ENCODE measurements at regions not wholly inside any gene's neighbourhood (a gene's known extent, or its start where the extent isn't known, plus 50 kb on each side); places are given as distances from the start of the nearest gene placed in this dataset.
"Not testable (repeated sequence)": the region's sequence is repeated elsewhere in the genome, so short reads cannot be mapped to it uniquely, and the experiment has no call there.

- no peak overlapping the region for H3K4me3 ChIP-seq (ENCODE audit: low read length in 2 of 2)
- H3K27ac ChIP-seq (ENCODE audit: low read depth in 1 of 2, low read length in 1 of 2): no peak overlapping the region
- DNase-seq (ENCODE audit: low read depth in 6 of 9, low spot score in 9 of 9): no peak
- 72% methylated on average over 3 of the region's 3 CpGs for WGBS
- no peaks in the 10 kb centered on the region for H3K9me3 ChIP-seq (ENCODE audit: control insufficient read depth in 2 of 2, insufficient read depth in 1 of 2, low read length in 1 of 2)
- H3K27me3 ChIP-seq (ENCODE audit: control insufficient read depth in 2 of 2, insufficient read depth in 1 of 2, low read length in 1 of 2): no peaks in the 10 kb centered on the region
- no peaks in the 10 kb centered on the region for H3K4me1 ChIP-seq (ENCODE audit: control insufficient read depth in 2 of 2, insufficient read depth in 2 of 2, low read length in 2 of 2)
- H3K36me3 ChIP-seq (ENCODE audit: control insufficient read depth in 2 of 2, insufficient read depth in 2 of 2, low read length in 1 of 2): no peaks in the 10 kb centered on the region
Observed at GRCh38 chr2:51918113-51918512, 886.2 kb upstream of the NRXN1 start.

- Histone ChIP-seq H3K27ac (ENCODE audit: low read depth in 1 of 2, low read length in 1 of 2) (no peak overlapping the region), H3K36me3 (ENCODE audit: control insufficient read depth in 2 of 2, insufficient read depth in 2 of 2, low read length in 1 of 2) (no peaks in the 10 kb centered on the region), H3K4me1 (ENCODE audit: control insufficient read depth in 2 of 2, insufficient read depth in 2 of 2, low read length in 2 of 2) (no peaks in the 10 kb centered on the region), H3K27me3 (ENCODE audit: control insufficient read depth in 2 of 2, insufficient read depth in 1 of 2, low read length in 1 of 2) (no peaks in the 10 kb centered on the region), H3K4me3 (ENCODE audit: low read length in 2 of 2) (no peak overlapping the region), H3K9me3 (ENCODE audit: control insufficient read depth in 2 of 2, insufficient read depth in 1 of 2, low read length in 1 of 2) (no peaks in the 10 kb centered on the region)
- no peak for DNase-seq (ENCODE audit: low read depth in 6 of 9, low spot score in 9 of 9)
- WGBS: 69% methylated on average over 1 of the region's 1 CpG
Observed at GRCh38 chr2:51903728-51904127, 871.8 kb upstream of the NRXN1 start.

- no peaks in the 10 kb centered on the region for H3K9me3 ChIP-seq (ENCODE audit: control insufficient read depth in 2 of 2, insufficient read depth in 1 of 2, low read length in 1 of 2)
- no peak overlapping the region for H3K4me3 ChIP-seq (ENCODE audit: low read length in 2 of 2)
- no peak overlapping the region for H3K27ac ChIP-seq (ENCODE audit: low read depth in 1 of 2, low read length in 1 of 2)
- no peaks in the 10 kb centered on the region for H3K27me3 ChIP-seq (ENCODE audit: control insufficient read depth in 2 of 2, insufficient read depth in 1 of 2, low read length in 1 of 2)
- no peaks in the 10 kb centered on the region for H3K4me1 ChIP-seq (ENCODE audit: control insufficient read depth in 2 of 2, insufficient read depth in 2 of 2, low read length in 2 of 2)
- no peak for DNase-seq (ENCODE audit: low read depth in 6 of 9, low spot score in 9 of 9)
- no peaks in the 10 kb centered on the region for H3K36me3 ChIP-seq (ENCODE audit: control insufficient read depth in 2 of 2, insufficient read depth in 2 of 2, low read length in 1 of 2)
Observed at GRCh38 chr2:51899643-51900042, 867.7 kb upstream of the NRXN1 start.

DNA sequence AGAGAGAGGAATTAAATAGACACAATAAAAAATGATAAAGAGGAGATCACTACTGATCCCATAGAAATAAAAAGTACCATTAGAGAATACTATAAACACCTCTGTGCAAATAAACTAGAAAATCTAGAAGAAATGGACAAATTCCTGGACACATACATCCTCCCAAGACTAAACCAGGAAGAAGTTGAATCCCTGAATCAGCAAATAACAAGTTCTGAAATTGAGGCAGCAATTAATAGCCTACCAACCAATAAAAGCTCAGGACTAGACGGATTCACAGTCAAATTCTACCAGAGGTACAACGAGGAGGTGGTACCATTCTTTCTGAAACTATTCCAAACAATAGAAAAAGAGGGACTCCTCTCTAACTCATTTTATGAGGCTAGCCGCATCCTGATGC, 862.7 kb upstream of the NRXN1 start:
- DNase-seq (ENCODE audit: low read depth in 6 of 9, low spot score in 9 of 9); H3K27ac ChIP-seq (ENCODE audit: low read depth in 1 of 2, low read length in 1 of 2); H3K4me1 ChIP-seq (ENCODE audit: control insufficient read depth in 2 of 2, insufficient read depth in 2 of 2, low read length in 2 of 2); H3K4me3 ChIP-seq (ENCODE audit: low read length in 2 of 2); H3K36me3 ChIP-seq (ENCODE audit: control insufficient read depth in 2 of 2, insufficient read depth in 2 of 2, low read length in 1 of 2); H3K27me3 ChIP-seq (ENCODE audit: control insufficient read depth in 2 of 2, insufficient read depth in 1 of 2, low read length in 1 of 2): not testable (repeated sequence)
- peaks cover 0 to 13% of the 10 kb centered on the region in 2 donors for H3K9me3 ChIP-seq (ENCODE audit: control insufficient read depth in 2 of 2, insufficient read depth in 1 of 2, low read length in 1 of 2)
- 87% methylated on average over 3 of the region's 3 CpGs for WGBS

- WGBS: 80% methylated on average over 1 of the region's 1 CpG
- Histone ChIP-seq H3K36me3 (ENCODE audit: control insufficient read depth in 2 of 2, insufficient read depth in 2 of 2, low read length in 1 of 2) (no peaks in the 10 kb centered on the region), H3K27me3 (ENCODE audit: control insufficient read depth in 2 of 2, insufficient read depth in 1 of 2, low read length in 1 of 2) (no peaks in the 10 kb centered on the region), H3K27ac (ENCODE audit: low read depth in 1 of 2, low read length in 1 of 2) (no peak overlapping the region), H3K4me3 (ENCODE audit: low read length in 2 of 2) (no peak overlapping the region), H3K9me3 (ENCODE audit: control insufficient read depth in 2 of 2, insufficient read depth in 1 of 2, low read length in 1 of 2) (peaks cover 0 to 18% of the 10 kb centered on the region in 2 donors), H3K4me1 (ENCODE audit: control insufficient read depth in 2 of 2, insufficient read depth in 2 of 2, low read length in 2 of 2) (no peaks in the 10 kb centered on the region)
- no peak for DNase-seq (ENCODE audit: low read depth in 6 of 9, low spot score in 9 of 9)
Observed at GRCh38 chr2:51888120-51888519, 856.2 kb upstream of the NRXN1 start.

DNA sequence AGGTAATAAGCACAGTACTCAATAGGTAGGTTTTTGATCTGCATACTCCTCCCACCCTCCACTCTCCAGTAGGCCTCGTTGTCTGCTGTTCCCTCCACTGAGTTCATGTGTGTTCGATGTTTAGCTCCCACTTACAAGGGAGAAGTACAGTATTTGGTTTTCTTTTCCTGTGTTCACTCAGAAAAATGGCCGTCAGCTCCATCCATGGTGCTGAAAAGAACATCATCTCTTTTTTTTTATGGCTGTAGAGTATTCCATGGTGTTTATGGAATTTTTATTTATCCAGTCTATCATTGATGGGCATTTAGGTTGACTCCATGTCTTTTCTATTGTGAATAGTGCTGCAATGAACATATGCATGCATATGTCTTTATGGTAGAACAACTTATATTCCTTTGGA, 849.7 kb upstream of the NRXN1 start:
- Histone ChIP-seq H3K9me3 (ENCODE audit: control insufficient read depth in 2 of 2, insufficient read depth in 1 of 2, low read length in 1 of 2) (peaks cover 0 to 4% of the 10 kb centered on the region in 2 donors), H3K27ac (ENCODE audit: low read depth in 1 of 2, low read length in 1 of 2) (no peak overlapping the region), H3K27me3 (ENCODE audit: control insufficient read depth in 2 of 2, insufficient read depth in 1 of 2, low read length in 1 of 2) (no peaks in the 10 kb centered on the region), H3K4me3 (ENCODE audit: low read length in 2 of 2) (no peak overlapping the region), H3K36me3 (ENCODE audit: control insufficient read depth in 2 of 2, insufficient read depth in 2 of 2, low read length in 1 of 2) (no peaks in the 10 kb centered on the region), H3K4me1 (ENCODE audit: control insufficient read depth in 2 of 2, insufficient read depth in 2 of 2, low read length in 2 of 2) (no peaks in the 10 kb centered on the region)
- WGBS: 91% methylated on average over 3 of the region's 3 CpGs
- DNase-seq (ENCODE audit: low read depth in 6 of 9, low spot score in 9 of 9): no peak

- Histone ChIP-seq H3K27me3 (ENCODE audit: control insufficient read depth in 2 of 2, insufficient read depth in 1 of 2, low read length in 1 of 2) (no peaks in the 10 kb centered on the region), H3K4me3 (ENCODE audit: low read length in 2 of 2) (no peak overlapping the region), H3K4me1 (ENCODE audit: control insufficient read depth in 2 of 2, insufficient read depth in 2 of 2, low read length in 2 of 2) (no peaks in the 10 kb centered on the region), H3K36me3 (ENCODE audit: control insufficient read depth in 2 of 2, insufficient read depth in 2 of 2, low read length in 1 of 2) (no peaks in the 10 kb centered on the region), H3K9me3 (ENCODE audit: control insufficient read depth in 2 of 2, insufficient read depth in 1 of 2, low read length in 1 of 2) (peaks cover 3 to 15% of the 10 kb centered on the region in 2 donors), H3K27ac (ENCODE audit: low read depth in 1 of 2, low read length in 1 of 2) (no peak overlapping the region)
- DNase-seq (ENCODE audit: low read depth in 6 of 9, low spot score in 9 of 9): no peak
- WGBS: 88% methylated on average over 1 of the region's 1 CpG
Observed at GRCh38 chr2:51880153-51880552, 848.2 kb upstream of the NRXN1 start.

DNA sequence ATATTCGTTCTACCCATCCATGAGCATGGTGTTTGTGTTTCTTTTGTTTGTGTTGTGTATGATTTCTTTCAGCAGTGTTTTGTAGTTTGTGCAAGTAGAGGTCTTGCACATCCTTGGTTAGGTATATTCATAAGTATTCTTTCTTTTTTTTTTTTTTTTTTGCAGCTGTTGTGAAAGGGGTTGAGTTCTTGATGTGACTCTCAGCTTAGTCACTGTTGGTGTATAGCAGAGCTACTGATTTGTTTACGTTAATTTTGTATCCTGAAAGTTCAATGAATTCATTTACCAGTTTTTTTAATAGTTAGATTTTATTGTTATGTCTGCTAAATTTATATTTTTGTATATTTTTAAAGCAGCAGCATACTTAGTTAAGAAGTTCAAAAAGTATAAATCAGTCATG, 834.4 kb upstream of the NRXN1 start:
- Histone ChIP-seq H3K4me1 (ENCODE audit: control insufficient read depth in 2 of 2, insufficient read depth in 2 of 2, low read length in 2 of 2) (no peaks in the 10 kb centered on the region), H3K4me3 (ENCODE audit: low read length in 2 of 2) (no peak overlapping the region), H3K36me3 (ENCODE audit: control insufficient read depth in 2 of 2, insufficient read depth in 2 of 2, low read length in 1 of 2) (no peaks in the 10 kb centered on the region), H3K27me3 (ENCODE audit: control insufficient read depth in 2 of 2, insufficient read depth in 1 of 2, low read length in 1 of 2) (no peaks in the 10 kb centered on the region), H3K27ac (ENCODE audit: low read depth in 1 of 2, low read length in 1 of 2) (no peak overlapping the region), H3K9me3 (ENCODE audit: control insufficient read depth in 2 of 2, insufficient read depth in 1 of 2, low read length in 1 of 2) (peaks cover 0 to 2% of the 10 kb centered on the region in 2 donors)
- 91% methylated on average over 2 of the region's 2 CpGs for WGBS
- no peak for DNase-seq (ENCODE audit: low read depth in 6 of 9, low spot score in 9 of 9)

DNA sequence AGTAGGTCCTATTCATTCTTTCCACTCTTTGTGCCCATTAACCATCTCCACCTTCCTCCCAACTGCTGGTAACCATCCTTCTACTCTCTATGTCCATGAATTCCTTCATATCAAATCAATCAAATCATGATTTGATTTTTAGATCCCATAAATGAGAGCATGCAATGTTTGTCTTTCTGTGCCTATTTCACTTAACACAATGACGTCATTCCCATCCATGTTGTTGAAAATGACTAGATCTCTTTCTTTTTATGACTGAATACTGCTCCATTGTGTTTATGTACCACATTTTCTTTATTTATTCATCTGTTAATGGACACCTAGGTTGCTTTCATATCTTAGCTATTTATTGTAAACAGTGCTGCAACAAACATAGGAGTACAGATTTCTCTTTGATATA, 827.3 kb upstream of the NRXN1 start:
- Histone ChIP-seq H3K4me3 (ENCODE audit: low read length in 2 of 2) (no peak overlapping the region), H3K9me3 (ENCODE audit: control insufficient read depth in 2 of 2, insufficient read depth in 1 of 2, low read length in 1 of 2) (no peaks in the 10 kb centered on the region), H3K27ac (ENCODE audit: low read depth in 1 of 2, low read length in 1 of 2) (no peak overlapping the region), H3K27me3 (ENCODE audit: control insufficient read depth in 2 of 2, insufficient read depth in 1 of 2, low read length in 1 of 2) (no peaks in the 10 kb centered on the region), H3K4me1 (ENCODE audit: control insufficient read depth in 2 of 2, insufficient read depth in 2 of 2, low read length in 2 of 2) (no peaks in the 10 kb centered on the region), H3K36me3 (ENCODE audit: control insufficient read depth in 2 of 2, insufficient read depth in 2 of 2, low read length in 1 of 2) (no peaks in the 10 kb centered on the region)
- DNase-seq (ENCODE audit: low read depth in 6 of 9, low spot score in 9 of 9): no peak
- WGBS: 94% methylated on average over 1 of the region's 1 CpG

GRCh38 chr2:51855683-51856082, 823.8 kb upstream of the NRXN1 start:
- Histone ChIP-seq H3K27ac (ENCODE audit: low read depth in 1 of 2, low read length in 1 of 2) (no peak overlapping the region), H3K36me3 (ENCODE audit: control insufficient read depth in 2 of 2, insufficient read depth in 2 of 2, low read length in 1 of 2) (no peaks in the 10 kb centered on the region), H3K4me1 (ENCODE audit: control insufficient read depth in 2 of 2, insufficient read depth in 2 of 2, low read length in 2 of 2) (no peaks in the 10 kb centered on the region), H3K9me3 (ENCODE audit: control insufficient read depth in 2 of 2, insufficient read depth in 1 of 2, low read length in 1 of 2) (no peaks in the 10 kb centered on the region), H3K27me3 (ENCODE audit: control insufficient read depth in 2 of 2, insufficient read depth in 1 of 2, low read length in 1 of 2) (no peaks in the 10 kb centered on the region), H3K4me3 (ENCODE audit: low read length in 2 of 2) (no peak overlapping the region)
- WGBS: 89% methylated on average over 1 of the region's 1 CpG
- DNase-seq (ENCODE audit: low read depth in 6 of 9, low spot score in 9 of 9): no peak
